ENCODE measurements at regions not wholly inside any gene's neighbourhood (a gene's known extent, or its start where the extent isn't known, plus 50 kb on each side); places are given as distances from the start of the nearest gene placed in this dataset.

- no peak for TF ChIP-seq CTCF (IDR thresholded peaks at IDR 0.05; ENCODE audit: low read depth, low read length, poor library complexity, severe bottlenecking)
- TF ChIP-seq EZH2phosphoT487 (IDR thresholded peaks at IDR 0.05; ENCODE audit: borderline replicate concordance, low read length), result no peak
Observed at GRCh38 chr10:8344756-8345155, 290.3 kb downstream of the GATA3 start.

Data from DOHH2 (cell line).